Omental fat pad (tissue), 3 donors: ENCODE measurements at regions not wholly inside any gene's neighbourhood (a gene's known extent, or its start where the extent isn't known, plus 50 kb on each side); places are given as distances from the start of the nearest gene placed in this dataset.

Experiments used
- ATAC-seq: fragments of 150-250 bp; one replicate; pipeline ENCODE4 v1.9.1; 2016; ENCODE audit warnings: mild to moderate bottlenecking, moderate library complexity; ENCODE audit not compliant: low FRiP score
- DNase-seq: peaks from one replicate; pipeline ENCODE4 v3.0.0-alpha.2; 2019; ENCODE audit warnings: low spot score
- CTCF ChIP-seq, 3 donors: fragments of 450-650 bp; IDR thresholded peaks; one replicate each; pipeline ENCODE4 v1.5.1; 2016 to 2017; ENCODE audit warnings: antibody characterized with exemption in 3 of 3, mild to moderate bottlenecking in 3 of 3, moderate library complexity in 2 of 3

GRCh38 chr6:19137505-19137904 is 699.7 kb upstream of the ID4 start:
- ATAC-seq (no peak), DNase-seq (no peak)
- no peak for TF ChIP-seq CTCF (IDR thresholded peaks at IDR 0.05)

GRCh38 chr6:19142275-19142674 is 694.9 kb upstream of the ID4 start:
- ATAC-seq, result no peak
- TF ChIP-seq CTCF (IDR thresholded peaks at IDR 0.05), result no peak
- no peak for DNase-seq

- TF ChIP-seq CTCF (IDR thresholded peaks at IDR 0.05), result no peak
- DNase-seq, result no peak
- ATAC-seq, result no peak
Observed at GRCh38 chr6:19150307-19150706, 686.9 kb upstream of the ID4 start.

- TF ChIP-seq CTCF (IDR thresholded peaks at IDR 0.05), result no peak
- no peak for ATAC-seq
- no peak for DNase-seq
Observed at GRCh38 chr6:19153270-19153980, 683.7 kb upstream of the ID4 start.

- ATAC-seq, result no peak
- DNase-seq, result no peak
- no peak for TF ChIP-seq CTCF (IDR thresholded peaks at IDR 0.05)
Observed at GRCh38 chr6:19153981-19154295, 683.2 kb upstream of the ID4 start.

- ATAC-seq, result no peak
Observed at GRCh38 chr6:19156443-19156842, 680.7 kb upstream of the ID4 start.

More at GRCh38 chr6:19156443-19156842, 680.7 kb upstream of the ID4 start:
- DNase-seq, result no peak
- no peak for TF ChIP-seq CTCF (IDR thresholded peaks at IDR 0.05)
